ENCODE measurements at regions not wholly inside any gene's neighbourhood (a gene's known extent, or its start where the extent isn't known, plus 50 kb on each side); places are given as distances from the start of the nearest gene placed in this dataset.

DNA sequence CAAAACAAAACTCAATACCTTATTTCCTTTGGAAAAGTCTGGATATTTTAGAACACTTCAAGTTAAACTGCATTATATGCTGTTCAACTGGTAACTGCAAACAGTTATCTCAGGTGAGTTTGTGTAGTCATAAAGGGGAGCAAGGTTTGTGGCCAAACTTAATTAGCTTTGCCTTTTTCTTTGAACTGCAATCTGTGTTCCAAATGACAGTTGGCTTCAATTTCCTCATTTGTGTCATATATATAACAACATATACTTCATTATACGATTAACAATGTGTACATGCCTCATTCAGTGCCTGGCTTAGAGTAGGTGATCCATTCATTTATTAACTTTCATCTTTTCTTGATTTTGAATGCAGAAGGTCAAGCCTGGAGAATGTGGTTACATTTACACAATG lies 55.8 kb downstream of the KCNE4 start:
- no peak for DNase-seq

- no peak for DNase-seq
Measured at GRCh38 chr2:223108351-223109050, 56.5 kb downstream of the KCNE4 start.

- DNase-seq: no peak
Measured at GRCh38 chr2:223109341-223109740, 57.4 kb downstream of the KCNE4 start.

GRCh38 chr2:223113161-223113560 lies 61.2 kb downstream of the KCNE4 start:
- DNase-seq: no peak

GRCh38 chr2:223114170-223114569 lies 62.2 kb downstream of the KCNE4 start:
- DNase-seq: no peak

DNA sequence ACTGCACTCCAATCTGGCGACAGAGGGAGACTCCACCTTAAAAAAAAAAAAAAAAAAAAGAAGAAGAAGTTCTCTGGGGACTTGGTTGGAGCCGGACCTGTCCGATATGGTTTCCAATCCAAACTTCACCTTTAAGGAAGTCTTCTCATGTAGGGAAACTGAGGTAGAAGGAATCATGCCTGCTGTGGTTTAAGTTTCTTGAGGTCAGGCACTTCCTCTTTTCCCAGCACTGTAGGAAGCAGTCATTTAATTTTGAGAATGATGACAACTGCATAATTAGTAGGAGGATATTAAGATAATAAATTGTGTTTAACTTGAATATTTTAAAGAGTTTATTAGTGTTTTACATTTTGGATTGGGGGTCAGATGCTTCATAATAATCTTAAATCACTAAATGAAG lies 62.9 kb downstream of the KCNE4 start:
- no peak for DNase-seq

DNA sequence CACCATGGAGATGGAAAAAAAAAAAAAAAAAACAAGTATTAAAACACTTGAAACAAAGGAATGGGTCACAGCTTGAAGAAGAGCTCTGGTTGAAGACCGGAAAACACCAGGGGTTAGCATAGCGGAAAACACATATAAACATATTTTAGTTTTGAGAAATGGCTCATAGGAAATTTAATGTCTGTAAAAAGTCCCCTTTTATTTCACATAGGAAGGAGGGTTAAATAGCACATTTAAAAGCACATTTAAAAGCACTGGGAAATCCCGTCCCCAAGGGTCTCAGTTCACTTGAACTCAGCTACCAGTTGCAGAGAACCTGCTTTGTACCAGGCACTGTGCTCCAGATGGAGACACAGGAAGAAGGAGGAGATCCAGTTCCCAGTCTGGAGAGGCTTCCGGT lies 65.5 kb downstream of the KCNE4 start:
- DNase-seq: no peak

DNA sequence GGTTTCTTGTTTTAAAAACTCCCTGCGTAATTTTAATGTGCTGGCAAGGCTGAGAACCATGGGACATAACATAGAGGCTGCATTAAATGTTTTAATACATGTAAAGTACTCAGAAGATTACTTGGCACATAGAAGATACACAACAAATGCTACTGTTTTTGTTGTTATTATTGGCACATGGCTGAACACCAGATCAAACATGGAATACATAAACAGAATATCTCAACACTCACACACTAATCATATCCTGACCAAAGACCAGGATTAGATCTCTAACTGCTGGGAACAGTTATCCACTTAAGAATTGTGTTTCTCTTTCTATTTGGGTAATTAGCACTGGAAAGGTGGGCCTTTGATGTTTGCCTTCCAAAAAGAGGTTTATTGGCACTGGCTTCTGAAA lies 69.3 kb downstream of the KCNE4 start:
- no peak for DNase-seq

GRCh38 chr2:223122781-223123180 lies 70.8 kb downstream of the KCNE4 start:
- no peak for DNase-seq

GRCh38 chr2:223123855-223124610 lies 72.0 kb downstream of the KCNE4 start:
- no peak for DNase-seq

DNA sequence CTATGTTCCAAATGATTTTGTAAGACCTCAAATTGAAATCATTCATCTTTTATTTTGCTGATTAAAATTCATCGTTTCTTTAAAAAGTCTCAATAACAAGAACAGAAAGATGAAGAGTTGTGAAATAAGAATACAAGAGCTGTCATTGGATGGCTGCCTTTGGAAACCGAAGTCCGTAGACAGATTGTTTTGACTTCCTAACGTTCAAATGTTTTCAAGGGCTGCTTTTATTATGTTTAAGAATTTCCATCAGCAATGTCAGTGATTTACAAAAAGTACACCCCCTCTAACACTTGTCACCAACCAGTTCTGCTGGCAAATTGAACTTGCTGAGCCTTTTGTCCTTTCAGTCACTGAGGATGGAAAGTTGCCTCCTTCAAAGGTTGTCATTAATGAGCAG lies 89.6 kb downstream of the KCNE4 start:
- no peak for DNase-seq

DNA sequence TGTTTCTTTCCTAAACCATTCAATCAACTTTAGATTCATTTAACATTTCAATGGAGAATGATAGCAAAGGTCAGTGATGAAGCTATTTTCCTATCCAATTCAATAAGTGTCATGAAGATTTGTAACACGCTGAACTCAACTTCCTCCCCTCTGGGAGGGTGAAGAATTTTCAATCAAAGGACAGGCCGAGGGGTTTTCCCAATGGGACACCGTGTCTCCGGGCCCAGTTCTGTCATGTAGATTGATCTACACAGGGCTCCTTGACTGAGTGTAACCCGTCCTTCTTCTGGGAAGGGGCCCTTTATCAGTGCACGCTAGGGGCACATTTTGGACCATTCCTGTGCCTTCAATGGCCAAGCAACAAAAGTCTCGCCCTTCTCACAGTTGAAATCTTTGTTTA lies 90.1 kb downstream of the KCNE4 start:
- no peak for DNase-seq

DNA sequence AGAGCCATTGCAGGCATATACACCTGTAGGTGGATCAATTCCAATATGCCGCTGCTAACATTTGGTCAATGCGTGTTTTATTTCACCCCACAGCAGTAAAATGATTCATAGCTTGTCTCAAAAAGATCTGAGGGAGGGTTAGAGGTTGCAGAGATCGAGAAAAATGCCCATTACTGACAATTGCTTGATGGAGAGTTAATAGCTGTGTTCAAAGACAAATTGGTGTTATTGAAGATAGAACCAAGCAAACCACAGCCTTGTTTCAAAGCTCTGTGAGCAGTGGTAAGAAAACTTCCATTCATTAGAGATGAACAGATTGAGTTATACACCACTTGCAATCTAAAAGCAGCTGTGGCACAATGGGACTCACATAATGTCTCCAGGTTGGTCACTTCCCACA lies 95.4 kb downstream of the KCNE4 start:
- no peak for DNase-seq

DNA sequence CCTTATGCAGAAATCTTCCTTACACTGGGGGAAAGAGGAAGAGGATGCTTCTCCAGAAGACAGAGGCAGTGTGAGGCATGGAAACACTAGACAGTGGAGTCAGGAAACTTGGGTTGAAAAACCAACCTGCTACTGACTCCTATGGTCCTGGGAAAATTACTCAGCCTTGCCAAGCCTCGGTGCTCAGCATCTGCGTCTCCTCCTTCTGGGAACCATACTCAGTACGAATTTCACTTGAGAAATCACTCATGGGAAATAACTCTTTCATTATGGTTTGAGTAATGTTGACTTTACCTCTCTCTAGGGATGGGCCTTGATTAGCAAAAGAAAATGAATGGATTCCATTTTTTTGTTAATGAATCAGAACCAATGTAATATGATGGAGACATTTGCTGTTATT lies 96.5 kb downstream of the KCNE4 start:
- no peak for DNase-seq

GRCh38 chr2:223155956-223156355 lies 104.0 kb downstream of the KCNE4 start:
- DNase-seq: no peak

DNA sequence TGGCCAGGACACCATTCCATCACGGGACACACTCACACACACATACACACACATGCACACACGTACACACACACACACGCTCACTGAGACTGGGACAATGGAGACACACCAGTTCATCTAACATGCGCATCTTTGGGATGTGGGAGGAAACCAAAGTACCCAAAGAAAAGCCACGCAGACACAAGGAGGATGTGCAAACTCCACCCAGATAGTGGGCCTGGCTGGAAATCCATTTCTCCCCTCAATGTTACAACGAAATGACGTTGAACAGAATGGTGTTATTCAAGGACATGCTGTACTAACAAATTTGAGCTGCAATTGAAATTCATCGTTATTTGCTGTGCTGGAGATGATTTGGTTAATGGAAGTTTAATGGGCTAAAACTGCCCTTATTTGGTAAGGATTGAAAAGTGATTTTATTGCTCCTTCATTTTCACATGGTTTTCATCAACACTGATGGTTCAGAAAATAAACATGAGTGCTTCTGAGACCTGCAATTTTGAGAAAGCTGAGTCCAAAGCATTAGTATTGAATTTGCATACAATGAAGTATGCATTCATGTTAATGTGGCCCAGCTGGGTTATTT lies 110.0 kb downstream of the KCNE4 start:
- DNase-seq: no peak

DNA sequence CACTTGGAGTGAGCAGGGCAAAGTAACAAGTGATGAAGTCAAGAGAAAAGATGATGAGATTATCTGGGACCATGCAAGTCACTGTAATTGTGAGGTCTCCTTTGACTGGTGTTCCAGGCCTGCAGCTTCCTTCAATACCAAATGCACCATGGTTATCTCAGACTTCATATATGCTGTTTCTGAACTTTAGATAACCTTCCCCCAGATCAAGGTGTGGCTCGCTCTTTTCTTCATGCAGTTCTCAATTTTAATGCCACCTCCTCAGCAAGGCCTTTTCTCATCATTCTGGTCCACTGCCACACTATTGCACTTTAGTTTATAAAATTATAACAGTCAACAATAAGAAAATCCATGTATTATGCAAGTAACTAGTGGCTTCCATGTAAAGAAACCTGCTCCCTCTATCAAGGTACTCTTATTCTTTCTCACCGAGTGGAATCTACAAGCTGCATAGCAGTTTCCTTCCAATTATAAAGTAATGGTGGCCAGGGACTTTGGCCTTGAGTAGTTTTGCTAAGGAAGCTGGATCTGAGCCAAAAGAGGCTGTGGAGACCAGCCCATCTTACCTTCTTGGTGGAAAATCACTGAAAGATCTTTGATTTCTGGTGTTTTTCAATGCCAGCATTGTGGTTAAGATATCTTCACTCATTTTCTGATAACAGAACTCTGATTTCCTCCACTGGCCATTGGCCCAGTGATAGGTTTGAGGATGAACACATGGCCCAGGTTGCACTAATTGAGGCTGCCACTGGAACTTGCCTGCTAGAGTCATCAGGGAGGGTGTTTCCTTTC lies 113.6 kb downstream of the KCNE4 start:
- DNase-seq: no peak

GRCh38 chr2:223166215-223166493 lies 114.2 kb downstream of the KCNE4 start:
- no peak for DNase-seq

DNA sequence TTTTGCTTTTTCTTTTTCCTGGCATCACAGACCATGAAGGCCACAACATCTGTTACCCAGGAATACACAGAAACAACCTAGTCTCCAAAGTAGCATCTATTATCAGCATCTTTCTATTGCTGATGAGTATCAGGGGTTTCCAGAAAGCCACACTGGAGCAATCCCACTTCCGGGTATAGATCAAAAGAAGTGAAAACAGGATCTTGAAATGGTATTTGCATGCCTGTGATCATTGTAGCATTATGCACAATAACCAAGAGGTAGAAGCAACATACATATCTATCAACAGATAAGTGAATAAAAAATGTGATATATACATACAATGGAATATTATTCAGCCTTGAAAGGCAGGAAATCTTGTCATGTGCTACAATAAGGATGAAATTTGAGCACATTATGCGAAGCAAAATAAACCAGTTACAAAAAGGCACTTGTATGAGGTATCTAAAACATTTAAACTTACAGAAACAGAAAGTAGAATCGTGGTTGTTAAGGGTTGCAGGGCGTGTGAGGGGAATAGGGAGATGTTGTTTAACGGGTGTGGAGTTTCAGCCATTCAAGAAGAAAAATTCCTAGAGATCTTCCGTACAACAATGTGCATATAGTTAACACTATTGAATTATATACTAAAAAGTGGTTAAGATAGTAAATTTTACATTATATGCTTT lies 115.1 kb downstream of the KCNE4 start:
- no peak for DNase-seq

GRCh38 chr2:223169830-223170605 lies 118.0 kb downstream of the KCNE4 start:
- DNase-seq: no peak

DNA sequence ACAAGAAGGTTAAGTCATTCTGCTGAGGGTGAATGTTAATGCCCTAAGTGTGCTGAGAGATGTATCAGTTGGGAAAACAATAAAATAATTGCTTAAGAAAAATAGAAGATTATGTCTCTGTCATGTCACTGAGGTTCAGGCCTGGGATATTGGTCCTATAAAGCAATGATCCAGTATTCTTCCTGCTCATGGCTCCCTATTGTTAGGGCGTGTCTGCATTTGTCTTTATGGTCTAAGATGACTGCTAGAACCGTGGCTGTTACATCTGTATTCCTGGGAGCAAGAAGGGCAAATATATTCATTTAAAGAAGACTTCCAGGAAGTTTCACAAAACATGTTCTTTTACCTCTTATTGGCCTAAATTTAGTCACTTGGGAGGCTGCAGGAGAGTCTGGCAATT lies 125.0 kb downstream of the KCNE4 start:
- DNase-seq: no peak

GRCh38 chr2:223180463-223180862 lies 128.5 kb downstream of the KCNE4 start:
- no peak for DNase-seq
